HepG2 (cell line): ENCODE measurements at regions not wholly inside any gene's neighbourhood (a gene's known extent, or its start where the extent isn't known, plus 50 kb on each side); places are given as distances from the start of the nearest gene placed in this dataset.

Experiments used
- ATAC-seq: fragments of 200-7000 bp; cut with Tn5 transposase; 3 replicates; pipeline ENCODE4 v1.9.1; 2020; ENCODE audit warnings: mild to moderate bottlenecking, moderate library complexity
- BruUV-seq: library from RNA; stranded (reverse); fragments of 400-500 nt; replicated peaks from 2 replicates; lab custom pipeline; 2021; lab: Mats Ljungman, UMichigan
- CTCF ChIA-PET: fragments of 300-600 bp; formaldehyde crosslinking; extraction: SDS; loops from one replicate; lab custom pipeline; 2021; ENCODE audit warnings: low total read pairs, inconsistent platforms, low intra/inter-chr PET ratio; lab: Yijun Ruan, JAX
- POLR2A ChIA-PET: fragments of 350-600 bp; sonication (Branson Sonifier 250); formaldehyde crosslinking; loops from one replicate; lab custom pipeline; 2020; ENCODE audit warnings: antibody characterized with exemption, inconsistent platforms; lab: Yijun Ruan, JAX
- DNase-seq: peaks from one replicate; pipeline ENCODE4 v3.0.0-alpha.2; 2015; ENCODE audit warnings: low spot score
- FAIRE-seq: peaks from 3 replicates; lab custom pipeline; 2011; peaks lifted over from hg19 to GRCh38; lab: Jason Lieb, UNC
- H2AFZ ChIP-seq: one replicate; pipeline ENCODE4 v1.6.1; 2011; ENCODE audit warnings: low read length, inconsistent platforms
- H3K27ac ChIP-seq: fragments of 300-600 bp; 3 replicates; pipeline ENCODE4 v1.8.0; 2011; ENCODE audit warnings: mixed run types, mild to moderate bottlenecking, mixed read lengths, low read length, inconsistent platforms; ENCODE audit not compliant: insufficient read depth; ENCODE audit errors: extremely low read length
- H3K27me3 ChIP-seq, 2 experiments: fragments of 200-600 bp in 1 of 2; 2 replicates in 1 of 2; 3 replicates in 1 of 2; pipeline versions ENCODE4 v1.6.0 to v1.8.0; 2011; ENCODE audit warnings: low read length in 2 of 2, mild to moderate bottlenecking in 2 of 2, moderate library complexity in 2 of 2, inconsistent platforms in 1 of 2; ENCODE audit not compliant: insufficient read depth in 2 of 2, control insufficient read depth in 1 of 2
- H3K36me3 ChIP-seq, 2 experiments: fragments of 200-600 bp in 1 of 2; replicated peaks in 1 of 2; 2 replicates in 1 of 2; 3 replicates in 1 of 2; pipeline versions ENCODE4 v1.5.1 to v1.8.0; 2011; ENCODE audit warnings: low read length in 2 of 2, inconsistent platforms in 1 of 2; ENCODE audit not compliant: insufficient read depth in 2 of 2, control insufficient read depth in 1 of 2
- H3K4me1 ChIP-seq: 2 replicates; pipeline ENCODE4 v1.5.1; 2012; ENCODE audit warnings: low read length, inconsistent platforms; ENCODE audit not compliant: insufficient read depth
- H3K4me2 ChIP-seq: 2 replicates; pipeline ENCODE4 v1.6.0; 2011; ENCODE audit warnings: low read depth, low read length, inconsistent platforms
- H3K4me3 ChIP-seq, 3 experiments: fragments of 200-600 bp in 1 of 3; sonication (generic), shearing (Covaris generic) in 1 of 3; replicated peaks in 1 of 3; 2 replicates each; pipeline ENCODE4 v1.5.1; 2011 to 2016; ENCODE audit warnings: low read length in 3 of 3, inconsistent platforms in 2 of 3, low read depth in 2 of 3, mild to moderate bottlenecking in 2 of 3, control low read depth in 1 of 3, mixed read lengths in 1 of 3; ENCODE audit not compliant: insufficient read depth in 1 of 3
- H3K79me2 ChIP-seq: one replicate; pipeline ENCODE4 v1.6.1; 2011; ENCODE audit warnings: low read length, inconsistent platforms; ENCODE audit not compliant: insufficient read depth
- H3K9ac ChIP-seq: 2 replicates; pipeline ENCODE4 v1.6.0; 2011; ENCODE audit warnings: mild to moderate bottlenecking, low read depth, low read length, inconsistent platforms; ENCODE audit not compliant: insufficient read depth
- H3K9me3 ChIP-seq: 2 replicates; pipeline ENCODE4 v1.5.1; 2012; ENCODE audit warnings: mild to moderate bottlenecking, low read length
- H4K20me1 ChIP-seq: 2 replicates; pipeline ENCODE4 v1.6.0; 2011; ENCODE audit warnings: inconsistent platforms, mild to moderate bottlenecking, low read length, moderate library complexity; ENCODE audit not compliant: insufficient read depth
- CBFB ChIP-seq: sonication (generic); formaldehyde crosslinking; IDR thresholded peaks from 2 replicates; pipeline ENCODE4 v1.4.0; 2020; ENCODE audit warnings: missing genetic modification reagents
- GABPA ChIP-seq, 2 experiments: IDR thresholded peaks; 2 replicates each; pipeline ENCODE4 v1.6.1; 2011 to 2016; ENCODE audit warnings: low read depth in 2 of 2, low read length in 1 of 2, missing biosample characterization in 1 of 2, missing genetic modification characterization in 1 of 2
- HOXA5 ChIP-seq: sonication (generic); formaldehyde crosslinking; IDR thresholded peaks from 2 replicates; pipeline ENCODE4 v1.4.0; 2020; ENCODE audit warnings: missing genetic modification reagents
- MAFG ChIP-seq: sonication (generic); formaldehyde crosslinking; IDR thresholded peaks from 2 replicates; pipeline ENCODE4 v1.5.1; 2020; ENCODE audit warnings: mild to moderate bottlenecking, missing genetic modification reagents
- MIER2 ChIP-seq: IDR thresholded peaks from 2 replicates; pipeline ENCODE4 v1.6.1; 2016; ENCODE audit warnings: missing biosample characterization, missing genetic modification reagents
- NKX3-1 ChIP-seq: sonication (generic); formaldehyde crosslinking; IDR thresholded peaks from 2 replicates; pipeline ENCODE4 v1.5.0; 2020; ENCODE audit warnings: missing genetic modification reagents
- POGK ChIP-seq: sonication (generic); formaldehyde crosslinking; conservative IDR thresholded peaks from 2 replicates; pipeline ENCODE4 v1.8.0; 2022; ENCODE audit warnings: mild to moderate bottlenecking, moderate library complexity, missing genetic modification reagents
- POLR2G ChIP-seq: fragments of 200-400 bp; formaldehyde crosslinking; IDR thresholded peaks from 2 replicates; pipeline ENCODE4 v1.6.1; 2018; ENCODE audit warnings: mild to moderate bottlenecking, low read depth, low read length, moderate library complexity
- SALL1 ChIP-seq: sonication (generic); formaldehyde crosslinking; IDR thresholded peaks from 2 replicates; pipeline ENCODE4 v1.8.0; 2022; ENCODE audit warnings: mild to moderate bottlenecking, missing genetic modification reagents
- SOX13 ChIP-seq, 3 experiments: fragments of 450-650 bp in 1 of 3; sonication (generic) in 1 of 3; formaldehyde crosslinking in 1 of 3; IDR thresholded peaks in 2 of 3; conservative IDR thresholded peaks in 1 of 3; 2 replicates each; pipeline versions ENCODE4 v1.5.0 to v1.6.1; 2016 to 2020; ENCODE audit warnings: antibody characterized with exemption in 1 of 3, mild to moderate bottlenecking in 1 of 3, missing compliant biosample characterization in 1 of 3, missing genetic modification reagents in 1 of 3, moderate library complexity in 1 of 3
- ZBTB20 ChIP-seq: sonication (generic); formaldehyde crosslinking; IDR thresholded peaks from 2 replicates; pipeline ENCODE4 v1.8.1; 2023; ENCODE audit warnings: missing genetic modification reagents, low read depth, mild to moderate bottlenecking, borderline replicate concordance
- ZNF354B ChIP-seq: sonication (generic); formaldehyde crosslinking; IDR thresholded peaks from 2 replicates; pipeline ENCODE4 v1.8.0; 2022; ENCODE audit warnings: mild to moderate bottlenecking, missing genetic modification reagents
- ZNF468 ChIP-seq: sonication (generic); formaldehyde crosslinking; IDR thresholded peaks from 2 replicates; pipeline ENCODE4 v1.8.0; 2022; ENCODE audit warnings: mild to moderate bottlenecking, moderate library complexity, missing genetic modification reagents
- ZNF562 ChIP-seq: sonication (generic); formaldehyde crosslinking; IDR thresholded peaks from 2 replicates; pipeline ENCODE4 v1.8.0; 2022; ENCODE audit warnings: missing genetic modification reagents, borderline replicate concordance
- ZNF710 ChIP-seq: sonication (generic); formaldehyde crosslinking; IDR thresholded peaks from 2 replicates; pipeline ENCODE4 v1.5.0; 2020; ENCODE audit warnings: mild to moderate bottlenecking, missing genetic modification reagents, borderline replicate concordance
- WGBS: methylation state at CpG from one replicate; pipeline ENCODE4 v1.1.6; 2017; ENCODE audit warnings: low lambda C conversion rate; 5-methylcytosine and 5-hydroxymethylcytosine counted together
- in situ Hi-C: cut with HindIII; loops from 2 replicates; pipeline ENCODE4 v1.10.0; 2017; ENCODE audit warnings: low pct_unique_long_range_greater_than_20kb; ENCODE audit not compliant: extremely low pct_ligation_motif_present
- intact Hi-C: fragments of 100-400 bp; cut with micrococcal nuclease; formaldehyde crosslinking; loops from one replicate; pipeline ENCODE4 v1.10.0; 2022; ENCODE audit not compliant: unreplicated experiment

GRCh38 chr4:129897111-129897510 is 801.2 kb downstream of the C4orf33 start:
- DNase-seq (no peak), FAIRE-seq (no peak), ATAC-seq (no peak)
- H3K79me2 ChIP-seq, result no peaks in the 10 kb centered on the region
- intact Hi-C loops (no loop called here), in situ Hi-C loops (no loop called here)
- no peak overlapping the region for H3K4me2 ChIP-seq
- H4K20me1 ChIP-seq, result no peaks in the 10 kb centered on the region
- no peaks in the 10 kb centered on the region for H3K36me3 ChIP-seq
- TF ChIP-seq ZNF710 (CRISPR knock-in tag) (no peak), ZNF468 (CRISPR knock-in tag) (no peak), NKX3-1 (CRISPR knock-in tag) (no peak), ZNF354B (no peak), MAFG (CRISPR knock-in tag) (no peak), SALL1 (CRISPR knock-in tag) (no peak), MIER2 (CRISPR knock-in tag) (no peak), SOX13 (IDR thresholded peaks at IDR 0.05) (no peak), SOX13 (CRISPR knock-in tag; conservative IDR thresholded peaks at IDR 0.05 in 1 of 2, IDR thresholded peaks at IDR 0.05 in 1 of 2) (no peak), HOXA5 (no peak), ZBTB20 (CRISPR knock-in tag) (no peak), POLR2G (no peak), GABPA (IDR thresholded peaks at IDR 0.05; ENCODE audit: low read depth, low read length) (no peak), GABPA (CRISPR knock-in tag; IDR thresholded peaks at IDR 0.05; ENCODE audit: low read depth) (no peak), ZNF562 (CRISPR knock-in tag) (no peak), POGK (CRISPR knock-in tag) (no peak), CBFB (CRISPR knock-in tag) (no peak)
- peaks cover 18% of the 10 kb centered on the region for H3K4me1 ChIP-seq
- no TSS peak for BruUV-seq
- H2AFZ ChIP-seq, result no peak overlapping the region
- ChIA-PET POLR2A (no interaction called here), CTCF (no interaction called here)
- no peak overlapping the region for H3K27ac ChIP-seq
- 0% methylated on average over 2 of the region's 2 CpGs for WGBS
- no peak overlapping the region for H3K9ac ChIP-seq
- H3K9me3 ChIP-seq, result no peaks in the 10 kb centered on the region
- no peak overlapping the region for H3K4me3 ChIP-seq
- H3K27me3 ChIP-seq, result no peaks in the 10 kb centered on the region
